ENCODE measurements at regions not wholly inside any gene's neighbourhood (a gene's known extent, or its start where the extent isn't known, plus 50 kb on each side); places are given as distances from the start of the nearest gene placed in this dataset.

DNA sequence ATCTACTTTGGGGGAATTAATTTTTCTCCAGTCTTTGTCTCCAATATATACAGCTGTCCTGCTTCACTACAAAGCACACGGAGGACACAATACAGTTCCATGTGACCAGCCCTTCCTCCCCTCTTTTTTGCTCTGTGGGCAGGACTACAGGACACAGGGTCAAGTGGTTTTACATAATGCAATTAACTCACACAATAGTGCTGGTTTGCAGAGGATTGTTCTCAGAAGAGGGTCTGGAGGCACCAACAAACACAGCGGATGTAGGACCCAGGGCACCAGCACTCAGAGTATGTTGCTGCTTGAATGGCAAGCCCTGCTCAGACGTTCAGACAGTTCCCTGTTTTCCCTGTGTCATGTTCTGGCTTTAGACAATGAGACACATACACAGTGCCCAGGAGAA lies 52.0 kb upstream of the NPTX2 start:
- TF ChIP-seq, protein P1, sequence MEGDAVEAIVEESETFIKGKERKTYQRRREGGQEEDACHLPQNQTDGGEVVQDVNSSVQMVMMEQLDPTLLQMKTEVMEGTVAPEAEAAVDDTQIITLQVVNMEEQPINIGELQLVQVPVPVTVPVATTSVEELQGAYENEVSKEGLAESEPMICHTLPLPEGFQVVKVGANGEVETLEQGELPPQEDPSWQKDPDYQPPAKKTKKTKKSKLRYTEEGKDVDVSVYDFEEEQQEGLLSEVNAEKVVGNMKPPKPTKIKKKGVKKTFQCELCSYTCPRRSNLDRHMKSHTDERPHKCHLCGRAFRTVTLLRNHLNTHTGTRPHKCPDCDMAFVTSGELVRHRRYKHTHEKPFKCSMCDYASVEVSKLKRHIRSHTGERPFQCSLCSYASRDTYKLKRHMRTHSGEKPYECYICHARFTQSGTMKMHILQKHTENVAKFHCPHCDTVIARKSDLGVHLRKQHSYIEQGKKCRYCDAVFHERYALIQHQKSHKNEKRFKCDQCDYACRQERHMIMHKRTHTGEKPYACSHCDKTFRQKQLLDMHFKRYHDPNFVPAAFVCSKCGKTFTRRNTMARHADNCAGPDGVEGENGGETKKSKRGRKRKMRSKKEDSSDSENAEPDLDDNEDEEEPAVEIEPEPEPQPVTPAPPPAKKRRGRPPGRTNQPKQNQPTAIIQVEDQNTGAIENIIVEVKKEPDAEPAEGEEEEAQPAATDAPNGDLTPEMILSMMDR (conservative IDR thresholded peaks at IDR 0.05; ENCODE audit: control insufficient read depth, insufficient read depth, low read depth, low read length) = no peak
- no peak for DNase-seq (ENCODE audit: low read depth)
- no peak overlapping the region for H3K4me3 ChIP-seq (ENCODE audit: control insufficient read depth, low read depth, low read length)

DNA sequence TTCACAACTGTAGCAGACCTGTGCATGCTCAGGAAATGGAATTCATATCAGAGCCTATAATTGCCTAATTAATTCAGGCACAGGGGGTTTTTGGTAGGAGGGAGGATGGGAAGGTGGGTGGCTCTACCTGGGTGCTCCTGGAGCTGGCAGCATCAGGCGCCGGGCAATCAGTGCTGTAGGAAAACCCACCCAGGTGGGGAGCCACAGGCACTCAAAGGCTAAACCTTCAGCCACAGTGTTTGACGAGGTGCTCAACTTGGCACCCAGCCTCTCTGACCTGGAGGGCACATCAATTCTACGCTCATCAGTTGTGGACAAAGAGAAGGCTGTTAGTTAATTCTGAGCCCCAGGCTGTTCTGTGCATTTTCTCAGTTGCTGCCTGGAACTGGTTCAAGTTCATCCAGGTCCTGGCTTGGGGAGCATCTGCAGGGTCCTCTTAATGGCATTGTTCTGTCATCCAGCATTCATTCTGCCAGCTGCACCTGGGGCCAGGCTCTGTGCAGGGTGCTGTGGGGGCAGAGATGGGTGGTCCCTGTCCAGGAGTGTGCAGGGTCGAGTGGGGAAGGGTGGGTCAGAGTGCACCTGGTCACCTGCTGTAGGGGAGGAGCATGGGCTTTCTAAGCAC lies 54.1 kb upstream of the NPTX2 start:
- no peak overlapping the region for H3K4me3 ChIP-seq (ENCODE audit: control insufficient read depth, low read depth, low read length)
- TF ChIP-seq, protein P1 (conservative IDR thresholded peaks at IDR 0.05; ENCODE audit: control insufficient read depth, insufficient read depth, low read depth, low read length) = no peak
- DNase-seq (ENCODE audit: low read depth) = no peak

DNA sequence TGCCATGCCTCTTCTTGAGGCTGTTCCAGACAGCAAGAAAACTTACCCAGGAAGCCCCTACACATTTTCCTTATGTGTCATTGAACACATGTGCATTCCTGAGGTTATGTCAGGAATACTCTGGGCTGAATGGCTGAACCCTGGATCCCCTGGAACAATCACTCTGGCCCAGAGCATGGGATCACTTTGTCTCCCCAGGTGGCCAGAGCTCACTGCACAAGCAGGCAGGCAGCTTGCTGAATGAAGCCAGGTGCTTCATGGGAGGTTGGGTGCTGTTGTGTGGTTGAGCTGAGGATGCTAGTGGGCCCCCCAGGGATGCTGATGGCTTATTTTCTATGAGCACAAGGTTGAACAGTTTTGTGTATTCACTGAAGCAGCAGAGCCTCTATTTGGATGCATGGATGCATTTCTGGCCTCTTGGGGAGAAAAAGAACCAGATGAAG lies 54.7 kb upstream of the NPTX2 start:
- H3K4me3 ChIP-seq (ENCODE audit: control insufficient read depth, low read depth, low read length) = no peak overlapping the region

DNA sequence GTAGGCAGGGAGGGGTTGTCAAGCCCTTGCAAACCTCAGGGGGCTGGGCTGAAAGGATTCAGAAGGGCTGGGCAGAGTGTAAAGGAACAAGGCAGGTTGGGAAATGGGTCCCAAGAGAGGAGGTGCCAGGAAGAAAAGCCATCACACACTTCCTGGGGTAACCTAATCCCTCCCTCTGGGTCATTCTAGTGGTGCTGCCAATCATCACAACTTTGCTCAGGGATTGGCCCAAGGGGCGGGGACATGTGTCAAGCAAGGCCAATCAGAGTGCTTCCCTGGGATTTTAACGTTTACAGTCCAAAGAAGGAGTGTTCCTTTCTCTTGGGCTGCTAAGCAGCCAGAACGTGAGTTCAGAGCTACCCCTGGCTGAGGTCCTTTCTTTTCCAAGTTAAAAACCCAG lies 57.1 kb upstream of the NPTX2 start:
- TF ChIP-seq, protein P1 (conservative IDR thresholded peaks at IDR 0.05; ENCODE audit: control insufficient read depth, insufficient read depth, low read depth, low read length) = no peak
- no peak overlapping the region for H3K4me3 ChIP-seq (ENCODE audit: control insufficient read depth, low read depth, low read length)
- DNase-seq (ENCODE audit: low read depth) = no peak

More for the DNA sequence above, 54.7 kb upstream of the NPTX2 start:
- DNase-seq (ENCODE audit: low read depth) = no peak
- TF ChIP-seq, protein P1 (conservative IDR thresholded peaks at IDR 0.05; ENCODE audit: control insufficient read depth, insufficient read depth, low read depth, low read length) = no peak

DNA sequence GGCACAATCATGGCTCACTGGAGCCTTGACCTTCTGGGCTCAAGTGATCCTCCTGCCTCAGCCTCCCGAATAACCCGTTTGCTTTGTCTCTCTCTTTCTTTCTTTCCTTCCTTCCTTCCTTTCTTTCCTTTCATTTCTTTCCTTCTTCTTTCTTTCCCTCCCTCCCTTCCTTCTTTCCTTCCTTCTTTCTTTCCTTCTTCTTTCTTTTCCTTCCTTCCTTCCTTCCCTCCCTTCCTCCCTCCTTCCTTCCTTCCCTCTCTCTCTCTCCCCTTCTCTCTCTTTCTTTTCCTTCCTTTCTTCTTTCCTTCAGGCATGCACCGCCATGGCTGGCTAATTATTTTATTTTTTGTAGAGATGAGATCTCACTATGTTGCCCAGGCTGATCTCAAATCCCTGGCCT lies 57.9 kb upstream of the NPTX2 start:
- TF ChIP-seq, protein P1 (conservative IDR thresholded peaks at IDR 0.05; ENCODE audit: control insufficient read depth, insufficient read depth, low read depth, low read length) = no peak
- no peak for DNase-seq (ENCODE audit: low read depth)
- no peak overlapping the region for H3K4me3 ChIP-seq (ENCODE audit: control insufficient read depth, low read depth, low read length)

DNA sequence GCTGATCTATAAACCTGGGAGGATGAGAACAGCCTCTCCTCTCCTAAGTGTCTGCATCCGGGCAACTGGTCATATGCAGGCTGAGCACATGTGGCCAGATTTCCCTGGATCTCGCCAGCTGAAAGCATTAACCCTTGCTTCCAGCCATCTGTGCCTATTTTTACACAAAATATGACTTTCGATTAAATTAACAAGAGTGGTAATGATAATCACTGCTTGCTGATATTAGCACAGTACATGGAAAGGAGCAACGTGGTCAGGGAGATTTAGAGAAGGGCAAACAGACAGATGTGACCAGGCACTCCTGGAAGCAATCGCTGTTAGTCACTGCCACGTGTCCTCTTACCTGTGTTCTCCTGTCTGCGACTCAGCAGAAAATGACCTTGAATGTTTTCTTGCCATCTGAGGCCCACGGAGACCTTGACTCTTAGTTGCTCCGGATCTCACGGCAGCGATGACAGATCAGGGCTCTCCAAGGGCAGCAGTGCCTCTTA lies 59.5 kb upstream of the NPTX2 start:
- DNase-seq (ENCODE audit: low read depth) = no peak
- TF ChIP-seq, protein P1 (conservative IDR thresholded peaks at IDR 0.05; ENCODE audit: control insufficient read depth, insufficient read depth, low read depth, low read length) = no peak
- H3K4me3 ChIP-seq (ENCODE audit: control insufficient read depth, low read depth, low read length) = no peak overlapping the region
